ENCODE measurements at regions not wholly inside any gene's neighbourhood (a gene's known extent, or its start where the extent isn't known, plus 50 kb on each side); places are given as distances from the start of the nearest gene placed in this dataset.
"Not testable (repeated sequence)": the region's sequence is repeated elsewhere in the genome, so short reads cannot be mapped to it uniquely, and the experiment has no call there.

DNA sequence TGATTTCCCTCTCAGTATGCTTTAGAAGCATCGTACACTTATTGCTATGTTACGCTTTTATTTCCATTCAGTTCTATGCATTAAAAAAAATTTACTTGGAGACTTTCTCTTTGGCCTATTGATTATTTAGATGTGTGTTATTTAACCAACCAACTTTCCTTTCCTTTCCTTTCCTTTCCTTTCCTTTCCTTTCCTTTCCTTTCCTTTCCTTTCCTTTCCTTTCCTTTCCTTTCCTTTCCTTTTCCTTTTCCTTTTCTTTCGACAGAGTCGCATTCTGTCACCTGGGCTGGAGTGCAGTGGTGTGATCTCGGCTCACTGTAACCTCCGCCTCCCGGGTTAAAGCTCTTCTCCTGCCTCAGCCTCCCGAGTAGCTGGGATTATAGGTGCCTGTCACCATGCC, 502.7 kb upstream of the LARGE1 start:
- not testable (repeated sequence) for H3K27me3 ChIP-seq (ENCODE audit: control insufficient read depth in 1 of 2, insufficient read depth in 2 of 2, low read length in 2 of 2); H3K27ac ChIP-seq (ENCODE audit: low read depth in 2 of 2, low read length in 1 of 2); H3K9me3 ChIP-seq (ENCODE audit: control insufficient read depth in 2 of 2, insufficient read depth in 1 of 2, low read depth in 1 of 2, low read length in 1 of 2); H3K4me3 ChIP-seq (ENCODE audit: low read depth in 1 of 2, low read length in 2 of 2); H3K36me3 ChIP-seq (ENCODE audit: control insufficient read depth in 2 of 2, insufficient read depth in 2 of 2, low read length in 1 of 2); H3K4me1 ChIP-seq (ENCODE audit: control insufficient read depth in 2 of 2, insufficient read depth in 2 of 2, low read length in 1 of 2)
- WGBS, 2 donors, result 85 to 87% methylated on average over 8 of the region's 8 CpGs

GRCh38 chr22:34427436-34427835, 507.2 kb upstream of the LARGE1 start:
- H3K36me3 ChIP-seq (ENCODE audit: control insufficient read depth in 2 of 2, insufficient read depth in 2 of 2, low read length in 1 of 2), result no peaks in the 10 kb centered on the region
- WGBS, 2 donors, result 42 to 57% methylated on average over 4 of the region's 4 CpGs
- H3K9me3 ChIP-seq (ENCODE audit: control insufficient read depth in 2 of 2, insufficient read depth in 1 of 2, low read depth in 1 of 2, low read length in 1 of 2), result no peaks in the 10 kb centered on the region
- no peaks in the 10 kb centered on the region for H3K27me3 ChIP-seq (ENCODE audit: control insufficient read depth in 1 of 2, insufficient read depth in 2 of 2, low read length in 2 of 2)
- peaks cover 0 to 2% of the 10 kb centered on the region in 2 donors for H3K4me1 ChIP-seq (ENCODE audit: control insufficient read depth in 2 of 2, insufficient read depth in 2 of 2, low read length in 1 of 2)
- no peak overlapping the region for H3K27ac ChIP-seq (ENCODE audit: low read depth in 2 of 2, low read length in 1 of 2)
- no peak overlapping the region for H3K4me3 ChIP-seq (ENCODE audit: low read depth in 1 of 2, low read length in 2 of 2)

DNA sequence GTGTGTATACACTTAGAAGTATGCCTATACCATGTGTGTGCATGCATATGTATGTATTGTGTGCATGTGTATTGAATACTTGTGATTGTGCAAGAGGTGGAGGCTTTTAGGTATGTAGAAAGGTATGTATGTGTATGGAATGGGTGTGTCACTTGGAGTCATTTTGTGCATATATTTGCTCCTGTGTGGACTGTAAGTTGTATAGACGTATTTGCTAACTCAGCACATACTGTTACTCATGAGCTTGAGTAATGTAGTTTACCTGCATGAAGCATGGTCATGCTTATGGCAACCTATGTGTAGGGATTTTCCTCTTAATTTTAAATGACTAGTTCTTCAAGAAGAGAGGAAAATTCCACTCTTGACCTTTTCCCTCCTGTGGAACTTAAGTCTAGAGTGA, 507.6 kb upstream of the LARGE1 start:
- WGBS, 2 donors, result 33 to 40% methylated on average over 1 of the region's 1 CpG

GRCh38 chr22:34429314-34429713, 509.0 kb upstream of the LARGE1 start:
- H3K27ac ChIP-seq (ENCODE audit: low read depth in 2 of 2, low read length in 1 of 2), result no peak overlapping the region
- no peaks in the 10 kb centered on the region for H3K36me3 ChIP-seq (ENCODE audit: control insufficient read depth in 2 of 2, insufficient read depth in 2 of 2, low read length in 1 of 2)
- no peaks in the 10 kb centered on the region for H3K9me3 ChIP-seq (ENCODE audit: control insufficient read depth in 2 of 2, insufficient read depth in 1 of 2, low read depth in 1 of 2, low read length in 1 of 2)
- WGBS, 2 donors, result 46 to 62% methylated on average over 5 of the region's 5 CpGs
- H3K4me3 ChIP-seq (ENCODE audit: low read depth in 1 of 2, low read length in 2 of 2), result no peak overlapping the region
- peaks cover 0 to 2% of the 10 kb centered on the region in 2 donors for H3K4me1 ChIP-seq (ENCODE audit: control insufficient read depth in 2 of 2, insufficient read depth in 2 of 2, low read length in 1 of 2)
- no peaks in the 10 kb centered on the region for H3K27me3 ChIP-seq (ENCODE audit: control insufficient read depth in 1 of 2, insufficient read depth in 2 of 2, low read length in 2 of 2)

More for the DNA sequence above, 507.6 kb upstream of the LARGE1 start:
- Histone ChIP-seq H3K27ac (ENCODE audit: low read depth in 2 of 2, low read length in 1 of 2) (no peak overlapping the region), H3K4me1 (ENCODE audit: control insufficient read depth in 2 of 2, insufficient read depth in 2 of 2, low read length in 1 of 2) (peaks cover 0 to 2% of the 10 kb centered on the region in 2 donors), H3K36me3 (ENCODE audit: control insufficient read depth in 2 of 2, insufficient read depth in 2 of 2, low read length in 1 of 2) (no peaks in the 10 kb centered on the region), H3K4me3 (ENCODE audit: low read depth in 1 of 2, low read length in 2 of 2) (no peak overlapping the region), H3K9me3 (ENCODE audit: control insufficient read depth in 2 of 2, insufficient read depth in 1 of 2, low read depth in 1 of 2, low read length in 1 of 2) (no peaks in the 10 kb centered on the region), H3K27me3 (ENCODE audit: control insufficient read depth in 1 of 2, insufficient read depth in 2 of 2, low read length in 2 of 2) (no peaks in the 10 kb centered on the region)

GRCh38 chr22:34430386-34430785, 510.1 kb upstream of the LARGE1 start:
- H3K4me1 ChIP-seq (ENCODE audit: control insufficient read depth in 2 of 2, insufficient read depth in 2 of 2, low read length in 1 of 2), result peaks cover 0 to 2% of the 10 kb centered on the region in 2 donors
- no peak overlapping the region for H3K27ac ChIP-seq (ENCODE audit: low read depth in 2 of 2, low read length in 1 of 2)
- no peak overlapping the region for H3K4me3 ChIP-seq (ENCODE audit: low read depth in 1 of 2, low read length in 2 of 2)
- H3K36me3 ChIP-seq (ENCODE audit: control insufficient read depth in 2 of 2, insufficient read depth in 2 of 2, low read length in 1 of 2), result no peaks in the 10 kb centered on the region
- no peaks in the 10 kb centered on the region for H3K27me3 ChIP-seq (ENCODE audit: control insufficient read depth in 1 of 2, insufficient read depth in 2 of 2, low read length in 2 of 2)
- H3K9me3 ChIP-seq (ENCODE audit: control insufficient read depth in 2 of 2, insufficient read depth in 1 of 2, low read depth in 1 of 2, low read length in 1 of 2), result no peaks in the 10 kb centered on the region
- 55 to 74% methylated on average over 2 of the region's 2 CpGs for WGBS, 2 donors

- Histone ChIP-seq H3K27ac (ENCODE audit: low read depth in 2 of 2, low read length in 1 of 2) (no peak overlapping the region), H3K4me3 (ENCODE audit: low read depth in 1 of 2, low read length in 2 of 2) (no peak overlapping the region), H3K36me3 (ENCODE audit: control insufficient read depth in 2 of 2, insufficient read depth in 2 of 2, low read length in 1 of 2) (no peaks in the 10 kb centered on the region), H3K4me1 (ENCODE audit: control insufficient read depth in 2 of 2, insufficient read depth in 2 of 2, low read length in 1 of 2) (peaks cover 0 to 2% of the 10 kb centered on the region in 2 donors), H3K9me3 (ENCODE audit: control insufficient read depth in 2 of 2, insufficient read depth in 1 of 2, low read depth in 1 of 2, low read length in 1 of 2) (no peaks in the 10 kb centered on the region), H3K27me3 (ENCODE audit: control insufficient read depth in 1 of 2, insufficient read depth in 2 of 2, low read length in 2 of 2) (no peaks in the 10 kb centered on the region)
Measured at GRCh38 chr22:34434371-34434770, 514.1 kb upstream of the LARGE1 start.

GRCh38 chr22:34437140-34437539, 516.9 kb upstream of the LARGE1 start:
- 54 to 69% methylated on average over 1 of the region's 1 CpG for WGBS, 2 donors
- Histone ChIP-seq H3K27ac (ENCODE audit: low read depth in 2 of 2, low read length in 1 of 2) (no peak overlapping the region), H3K27me3 (ENCODE audit: control insufficient read depth in 1 of 2, insufficient read depth in 2 of 2, low read length in 2 of 2) (peaks cover 0 to 2% of the 10 kb centered on the region in 2 donors), H3K4me1 (ENCODE audit: control insufficient read depth in 2 of 2, insufficient read depth in 2 of 2, low read length in 1 of 2) (no peaks in the 10 kb centered on the region), H3K36me3 (ENCODE audit: control insufficient read depth in 2 of 2, insufficient read depth in 2 of 2, low read length in 1 of 2) (no peaks in the 10 kb centered on the region), H3K4me3 (ENCODE audit: low read depth in 1 of 2, low read length in 2 of 2) (no peak overlapping the region), H3K9me3 (ENCODE audit: control insufficient read depth in 2 of 2, insufficient read depth in 1 of 2, low read depth in 1 of 2, low read length in 1 of 2) (no peaks in the 10 kb centered on the region)

GRCh38 chr22:34454598-34454997, 534.3 kb upstream of the LARGE1 start:
- Histone ChIP-seq H3K9me3 (ENCODE audit: control insufficient read depth in 2 of 2, insufficient read depth in 1 of 2, low read depth in 1 of 2, low read length in 1 of 2) (no peaks in the 10 kb centered on the region), H3K27me3 (ENCODE audit: control insufficient read depth in 1 of 2, insufficient read depth in 2 of 2, low read length in 2 of 2) (no peaks in the 10 kb centered on the region), H3K36me3 (ENCODE audit: control insufficient read depth in 2 of 2, insufficient read depth in 2 of 2, low read length in 1 of 2) (no peaks in the 10 kb centered on the region), H3K27ac (ENCODE audit: low read depth in 2 of 2, low read length in 1 of 2) (no peak overlapping the region), H3K4me1 (ENCODE audit: control insufficient read depth in 2 of 2, insufficient read depth in 2 of 2, low read length in 1 of 2) (no peaks in the 10 kb centered on the region), H3K4me3 (ENCODE audit: low read depth in 1 of 2, low read length in 2 of 2) (no peak overlapping the region)
- 43 to 44% methylated on average over 2 of the region's 2 CpGs for WGBS, 2 donors

- WGBS, 2 donors, result 75 to 80% methylated on average over 4 of the region's 4 CpGs
- no peaks in the 10 kb centered on the region for H3K27me3 ChIP-seq (ENCODE audit: control insufficient read depth in 1 of 2, insufficient read depth in 2 of 2, low read length in 2 of 2)
- no peak overlapping the region for H3K27ac ChIP-seq (ENCODE audit: low read depth in 2 of 2, low read length in 1 of 2)
- H3K4me1 ChIP-seq (ENCODE audit: control insufficient read depth in 2 of 2, insufficient read depth in 2 of 2, low read length in 1 of 2), result no peaks in the 10 kb centered on the region
- H3K36me3 ChIP-seq (ENCODE audit: control insufficient read depth in 2 of 2, insufficient read depth in 2 of 2, low read length in 1 of 2), result no peaks in the 10 kb centered on the region
- no peak overlapping the region for H3K4me3 ChIP-seq (ENCODE audit: low read depth in 1 of 2, low read length in 2 of 2)
- no peaks in the 10 kb centered on the region for H3K9me3 ChIP-seq (ENCODE audit: control insufficient read depth in 2 of 2, insufficient read depth in 1 of 2, low read depth in 1 of 2, low read length in 1 of 2)
Measured at GRCh38 chr22:34462795-34463194, 542.5 kb upstream of the LARGE1 start.

- H3K27ac ChIP-seq (ENCODE audit: low read depth in 2 of 2, low read length in 1 of 2), result no peak overlapping the region
- WGBS, 2 donors, result 88 to 92% methylated on average over 3 of the region's 3 CpGs
- no peak overlapping the region for H3K4me3 ChIP-seq (ENCODE audit: low read depth in 1 of 2, low read length in 2 of 2)
- H3K27me3 ChIP-seq (ENCODE audit: control insufficient read depth in 1 of 2, insufficient read depth in 2 of 2, low read length in 2 of 2), result no peaks in the 10 kb centered on the region
- H3K4me1 ChIP-seq (ENCODE audit: control insufficient read depth in 2 of 2, insufficient read depth in 2 of 2, low read length in 1 of 2), result no peaks in the 10 kb centered on the region
- no peaks in the 10 kb centered on the region for H3K9me3 ChIP-seq (ENCODE audit: control insufficient read depth in 2 of 2, insufficient read depth in 1 of 2, low read depth in 1 of 2, low read length in 1 of 2)
- no peaks in the 10 kb centered on the region for H3K36me3 ChIP-seq (ENCODE audit: control insufficient read depth in 2 of 2, insufficient read depth in 2 of 2, low read length in 1 of 2)
Measured at GRCh38 chr22:34475886-34476285, 555.6 kb upstream of the LARGE1 start.

All from esophagus (tissue), 2 donors.